Renal cortical epithelial cell (primary cell): ENCODE measurements at regions not wholly inside any gene's neighbourhood (a gene's known extent, or its start where the extent isn't known, plus 50 kb on each side); places are given as distances from the start of the nearest gene placed in this dataset.

Source experiments
- DNase-seq: peaks from one replicate; pipeline ENCODE4 v3.0.0-alpha.2; 2011; ENCODE audit warnings: low read depth

GRCh38 chr13:48583859-48584311 lies 51.0 kb upstream of the RCBTB2 start:
- DNase-seq, result no peak

- peak; percentile 88 for DNase-seq
Measured at GRCh38 chr13:48585456-48585840, 52.6 kb upstream of the RCBTB2 start.

- no peak for DNase-seq
Measured at GRCh38 chr13:48586591-48587103, 53.8 kb upstream of the RCBTB2 start.

- no peak for DNase-seq
Measured at GRCh38 chr13:48588120-48588519, 55.2 kb upstream of the RCBTB2 start.

GRCh38 chr13:48590141-48590901 lies 57.4 kb upstream of the RCBTB2 start:
- DNase-seq, result peak; percentile 52

- DNase-seq, result peak; percentile 90
Measured at GRCh38 chr13:48591124-48591872, 58.4 kb upstream of the RCBTB2 start.

- no peak for DNase-seq
Measured at GRCh38 chr13:48591889-48592687, 59.2 kb upstream of the RCBTB2 start.

GRCh38 chr13:48592688-48593049 lies 59.8 kb upstream of the RCBTB2 start:
- DNase-seq, result no peak

GRCh38 chr13:48593536-48593935 lies 60.2 kb upstream of the CYSLTR2 start:
- DNase-seq, result no peak

- DNase-seq, result no peak
Measured at GRCh38 chr13:48594096-48594815, 59.5 kb upstream of the CYSLTR2 start.

GRCh38 chr13:48595431-48596429 lies 58.0 kb upstream of the CYSLTR2 start:
- DNase-seq, result peak; percentile 85

GRCh38 chr13:48600374-48601364 lies 53.1 kb upstream of the CYSLTR2 start:
- DNase-seq, result peak; percentile 88

GRCh38 chr13:48602296-48603016 lies 51.3 kb upstream of the CYSLTR2 start:
- DNase-seq, result no peak

GRCh38 chr13:48603375-48603774 lies 50.4 kb upstream of the CYSLTR2 start:
- no peak for DNase-seq
